NT2/D1 (cell line): ENCODE measurements at regions not wholly inside any gene's neighbourhood (a gene's known extent, or its start where the extent isn't known, plus 50 kb on each side); places are given as distances from the start of the nearest gene placed in this dataset.

Experiments
- SUZ12 ChIP-seq: IDR thresholded peaks from 2 replicates; pipeline ENCODE4 v1.6.1; 2011; ENCODE audit not compliant: insufficient read length, insufficient read depth; ENCODE audit errors: extremely low read depth
- YY1 ChIP-seq: IDR thresholded peaks from 2 replicates; pipeline ENCODE4 v1.6.1; 2011; ENCODE audit not compliant: insufficient read length, insufficient read depth
- ZNF274 ChIP-seq: IDR thresholded peaks from 2 replicates; pipeline ENCODE4 v1.6.1; 2011; ENCODE audit warnings: mild to moderate bottlenecking, low read depth, low read length

DNA sequence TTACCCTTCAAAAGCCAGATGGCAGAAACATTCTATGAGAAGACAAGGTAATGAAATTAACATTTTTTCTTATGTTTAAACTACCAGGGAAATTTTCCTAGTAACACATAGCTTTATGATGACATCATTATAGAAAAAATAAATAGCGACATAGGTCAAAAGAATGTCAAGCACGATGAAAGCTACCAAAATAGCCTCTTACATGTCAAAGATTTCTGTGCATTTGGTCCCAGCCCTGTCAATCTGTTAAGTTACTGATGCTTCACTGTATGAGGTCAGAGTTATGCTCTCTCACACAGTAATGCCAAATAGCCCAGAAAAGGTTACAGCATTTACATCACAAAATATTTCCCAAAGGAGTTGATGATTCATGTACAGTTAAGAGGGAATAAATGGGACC is 199.8 kb upstream of the DEFB112 start:
- TF ChIP-seq SUZ12 (no peak), ZNF274 (no peak), YY1 (no peak)
